Neural cell (in vitro differentiated cells): ENCODE measurements at regions not wholly inside any gene's neighbourhood (a gene's known extent, or its start where the extent isn't known, plus 50 kb on each side); places are given as distances from the start of the nearest gene placed in this dataset.

Source experiments
- H2AFZ ChIP-seq: fragments of 200-600, 300-800 bp; sonication (generic), shearing (Covaris generic); 2 replicates; pipeline ENCODE4 v1.6.0; 2014; ENCODE audit warnings: low read depth, mild to moderate bottlenecking, antibody characterized with exemption, low read length, moderate library complexity
- H3F3A ChIP-seq: fragments of 200-600 bp; shearing (Covaris generic); 2 replicates; pipeline ENCODE4 v1.6.1; 2016; ENCODE audit warnings: mild to moderate bottlenecking, moderate library complexity, mixed read lengths, antibody characterized with exemption, low read length; ENCODE audit not compliant: insufficient read depth, poor library complexity, severe bottlenecking
- H3K27ac ChIP-seq: fragments of 200-600, 300-800 bp; sonication (generic), shearing (Covaris generic); 2 replicates; pipeline ENCODE4 v1.5.1; 2014; ENCODE audit warnings: mild to moderate bottlenecking, low read length, moderate library complexity
- H3K27me3 ChIP-seq: fragments of 300-800, 200-600 bp; sonication (generic), shearing (Covaris generic); 2 replicates; pipeline ENCODE4 v1.6.0; 2014; ENCODE audit warnings: mild to moderate bottlenecking, low read depth, low read length, moderate library complexity; ENCODE audit not compliant: insufficient read depth
- H3K36me3 ChIP-seq: fragments of 300-800, 200-600 bp; sonication (generic), shearing (Covaris generic); 2 replicates; pipeline ENCODE4 v1.5.1; 2014; ENCODE audit warnings: mild to moderate bottlenecking, antibody characterized with exemption, low read length, moderate library complexity; ENCODE audit not compliant: insufficient read depth
- H3K4me2 ChIP-seq: fragments of 300-800, 200-600 bp; sonication (generic), shearing (Covaris generic); 2 replicates; pipeline ENCODE4 v1.6.0; 2014; ENCODE audit warnings: mild to moderate bottlenecking, low read length
- H3K4me3 ChIP-seq: fragments of 300-800, 200-600 bp; sonication (generic), shearing (Covaris generic); 2 replicates; pipeline ENCODE4 v1.5.1; 2014; ENCODE audit warnings: mild to moderate bottlenecking, low read length, moderate library complexity
- H3K79me2 ChIP-seq: fragments of 200-600 bp; shearing (Covaris generic); replicated peaks from 2 replicates; pipeline ENCODE4 v1.6.0; 2014; ENCODE audit warnings: mild to moderate bottlenecking, low read length, moderate library complexity; ENCODE audit not compliant: insufficient read depth
- H3K9ac ChIP-seq: fragments of 300-800, 200-600 bp; sonication (generic), shearing (Covaris generic); 2 replicates; pipeline ENCODE4 v1.6.1; 2016; ENCODE audit warnings: mild to moderate bottlenecking, low read length, mixed read lengths
- H3K9me2 ChIP-seq: fragments of 200-600 bp; shearing (Covaris generic); 2 replicates; pipeline ENCODE4 v1.6.1; 2016; ENCODE audit warnings: mild to moderate bottlenecking, low read length, mixed read lengths; ENCODE audit not compliant: insufficient read depth
- H3K9me3 ChIP-seq: fragments of 200-600, 300-800 bp; sonication (generic), shearing (Covaris generic); 2 replicates; pipeline ENCODE4 v1.6.1; 2016; ENCODE audit warnings: mild to moderate bottlenecking, mixed run types, low read length, moderate library complexity, mixed read lengths
- H4K20me1 ChIP-seq: fragments of 200-600 bp; shearing (Covaris generic); 2 replicates; pipeline ENCODE4 v1.6.1; 2016; ENCODE audit warnings: mild to moderate bottlenecking, mixed run types; ENCODE audit not compliant: insufficient read depth
- CTCF ChIP-seq: fragments of 450-650 bp; IDR thresholded peaks from 2 replicates; pipeline ENCODE4 v1.5.1; 2014; ENCODE audit warnings: antibody characterized with exemption, mild to moderate bottlenecking, moderate library complexity; ENCODE audit not compliant: poor library complexity, severe bottlenecking
- EP300 ChIP-seq: fragments of 450-650 bp; conservative IDR thresholded peaks from 2 replicates; pipeline ENCODE4 v1.6.1; 2014; ENCODE audit warnings: antibody characterized with exemption, mild to moderate bottlenecking, moderate library complexity; ENCODE audit not compliant: poor library complexity, severe bottlenecking
- EZH2 ChIP-seq: fragments of 200-600, 300-800 bp; shearing (Covaris generic), sonication (generic); IDR thresholded peaks from 2 replicates; pipeline ENCODE4 v1.6.1; 2014; ENCODE audit warnings: antibody characterized with exemption, low read length, borderline replicate concordance, mild to moderate bottlenecking; ENCODE audit not compliant: insufficient read depth, poor library complexity, severe bottlenecking
- MXI1 ChIP-seq: fragments of 450-650 bp; conservative IDR thresholded peaks from 2 replicates; pipeline ENCODE4 v1.6.1; 2014; ENCODE audit warnings: antibody characterized with exemption, mild to moderate bottlenecking; ENCODE audit not compliant: poor library complexity, severe bottlenecking
- POLR2AphosphoS5 ChIP-seq: IDR thresholded peaks from 2 replicates; pipeline ENCODE4 v1.6.1; 2012
- RAD21 ChIP-seq: fragments of 450-650 bp; conservative IDR thresholded peaks from 2 replicates; pipeline ENCODE4 v1.6.1; 2014; ENCODE audit warnings: antibody characterized with exemption, mild to moderate bottlenecking, moderate library complexity
- REST ChIP-seq: IDR thresholded peaks from 2 replicates; pipeline ENCODE4 v1.6.1; 2012; ENCODE audit warnings: borderline replicate concordance
- SMC3 ChIP-seq: fragments of 450-650 bp; conservative IDR thresholded peaks from 2 replicates; pipeline ENCODE4 v1.6.1; 2014; ENCODE audit warnings: antibody characterized with exemption, mild to moderate bottlenecking, moderate library complexity; ENCODE audit not compliant: poor library complexity
- TAF1 ChIP-seq: IDR thresholded peaks from 2 replicates; pipeline ENCODE4 v1.6.1; 2012; ENCODE audit warnings: low read depth

GRCh38 chr13:29911781-29912418 lies 61.5 kb upstream of the UBL3 start:
- Histone ChIP-seq H3K9me3 (no peaks in the 10 kb centered on the region), H3K27me3 (no peaks in the 10 kb centered on the region), H3K9ac (no peak overlapping the region), H4K20me1 (no peaks in the 10 kb centered on the region), H3K27ac (peak overlapping the region; percentile 7), H3K79me2 (no peaks in the 10 kb centered on the region), H3K9me2 (no peaks in the 10 kb centered on the region), H3K4me2 (no peak overlapping the region), H3F3A (no peaks in the 10 kb centered on the region), H3K36me3 (no peaks in the 10 kb centered on the region), H2AFZ (no peak overlapping the region), H3K4me3 (no peak overlapping the region)
- no peak for TF ChIP-seq SMC3
- no peak for TF ChIP-seq RAD21
- no peak for TF ChIP-seq REST
- TF ChIP-seq CTCF, result no peak
- TF ChIP-seq EP300, result peak; percentile 43
- no peak for TF ChIP-seq MXI1
- TF ChIP-seq TAF1, result no peak
- TF ChIP-seq POLR2AphosphoS5, result peak; percentile 62
- TF ChIP-seq EZH2, result no peak

GRCh38 chr13:29909975-29910674 lies 59.7 kb upstream of the UBL3 start:
- no peak overlapping the region for H3K9ac ChIP-seq
- no peaks in the 10 kb centered on the region for H4K20me1 ChIP-seq
- no peak overlapping the region for H3K27ac ChIP-seq
- no peak overlapping the region for H3K4me3 ChIP-seq
- H3K9me3 ChIP-seq, result no peaks in the 10 kb centered on the region
- no peaks in the 10 kb centered on the region for H3K27me3 ChIP-seq
- no peaks in the 10 kb centered on the region for H3K36me3 ChIP-seq
- H3K4me2 ChIP-seq, result no peak overlapping the region
- no peaks in the 10 kb centered on the region for H3K9me2 ChIP-seq
- TF ChIP-seq REST, result no peak
- no peak for TF ChIP-seq EP300
- no peak for TF ChIP-seq POLR2AphosphoS5
- TF ChIP-seq MXI1, result no peak
- TF ChIP-seq RAD21, result no peak
- TF ChIP-seq SMC3, result no peak
- no peak for TF ChIP-seq EZH2
- no peak for TF ChIP-seq CTCF
- no peak for TF ChIP-seq TAF1
- no peak overlapping the region for H2AFZ ChIP-seq
- no peaks in the 10 kb centered on the region for H3K79me2 ChIP-seq
- H3F3A ChIP-seq, result no peaks in the 10 kb centered on the region
